DMS153 (cell line): ENCODE measurements at regions not wholly inside any gene's neighbourhood (a gene's known extent, or its start where the extent isn't known, plus 50 kb on each side); places are given as distances from the start of the nearest gene placed in this dataset.
A peak's percentile ranks its signal among the peaks of the same experiment; 100 is the strongest.

ENCODE experiments used
- DNase-seq: peaks from one replicate; lab custom pipeline; 2025; lab: John Stamatoyannopoulos, UW

DNA sequence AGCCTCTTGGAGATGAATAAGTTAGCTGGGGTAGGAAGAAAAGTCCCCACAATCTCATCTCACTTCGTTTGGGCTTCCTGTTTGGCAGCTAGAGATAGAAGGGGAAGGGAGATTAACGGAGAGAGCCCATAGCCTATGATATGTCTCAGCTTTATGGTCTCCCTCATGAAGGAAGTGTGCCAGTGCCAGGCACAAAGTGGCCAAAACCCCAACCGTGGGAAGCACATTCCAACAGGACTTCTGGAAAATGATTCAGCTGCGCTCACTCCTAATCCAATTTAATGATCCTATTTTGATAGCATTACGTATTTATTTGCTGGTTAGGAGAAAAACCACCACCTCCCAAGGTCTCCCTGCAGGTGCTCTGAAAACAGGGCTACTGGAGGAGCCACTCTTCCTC lies 303.1 kb upstream of the CLINT1 start:
- DNase-seq: no peak

DNA sequence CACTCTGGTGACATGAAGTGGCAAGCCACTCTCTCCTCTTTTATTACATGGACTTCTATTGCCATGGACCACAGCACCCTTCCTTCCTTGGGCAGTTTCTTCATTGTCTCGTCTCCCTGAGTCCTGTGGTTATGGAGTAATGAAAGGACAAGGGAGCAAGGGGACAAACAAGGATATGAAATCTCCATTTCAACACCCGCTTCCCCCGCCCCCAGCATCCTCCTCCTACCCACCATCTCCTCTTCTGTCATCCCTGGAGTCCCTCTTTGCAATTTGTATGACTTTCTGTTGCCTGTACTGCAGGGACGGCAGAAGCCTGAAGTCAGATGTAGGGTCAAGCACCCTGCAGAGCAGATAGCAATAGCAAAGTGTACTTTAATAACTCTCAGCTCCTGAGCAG lies 300.7 kb upstream of the CLINT1 start:
- DNase-seq: no peak

DNA sequence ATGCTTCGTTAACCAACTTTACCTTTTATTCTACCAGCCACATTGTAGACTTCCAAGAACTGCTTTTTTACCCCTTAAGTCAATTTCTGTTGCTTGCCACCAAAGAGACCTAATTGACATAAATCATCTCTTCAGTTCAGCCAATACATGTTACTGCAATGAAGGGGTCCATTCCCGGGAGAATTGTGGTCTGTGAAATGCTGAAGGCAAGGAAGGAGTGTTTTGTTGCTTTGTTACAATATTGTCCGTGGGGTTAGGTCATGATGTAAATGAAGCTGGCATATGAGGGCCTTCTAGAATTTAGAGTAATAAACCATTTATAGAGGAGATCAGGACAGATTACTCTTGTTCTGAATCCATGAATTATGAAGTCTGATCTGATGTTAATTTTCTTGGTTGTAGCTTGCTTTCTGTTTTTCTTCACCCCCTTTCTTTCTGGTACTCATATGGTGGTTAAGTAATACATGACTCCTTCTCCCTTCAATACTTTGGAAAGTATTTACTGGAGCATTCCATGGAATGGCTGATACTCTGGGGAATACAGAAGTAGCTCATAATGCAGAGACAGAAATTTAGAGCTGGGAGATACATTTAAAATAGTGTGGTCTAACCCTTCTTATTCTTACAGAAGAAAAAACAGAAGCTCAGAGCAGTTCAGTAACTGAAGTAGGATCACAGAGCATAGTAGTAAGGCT lies 297.0 kb upstream of the CLINT1 start:
- no peak for DNase-seq

- no peak for DNase-seq
These were observed 296.1 kb upstream of the CLINT1 start for GRCh38 chr5:158155067-158155466.

GRCh38 chr5:158154226-158155005 lies 295.5 kb upstream of the CLINT1 start:
- DNase-seq: no peak

DNA sequence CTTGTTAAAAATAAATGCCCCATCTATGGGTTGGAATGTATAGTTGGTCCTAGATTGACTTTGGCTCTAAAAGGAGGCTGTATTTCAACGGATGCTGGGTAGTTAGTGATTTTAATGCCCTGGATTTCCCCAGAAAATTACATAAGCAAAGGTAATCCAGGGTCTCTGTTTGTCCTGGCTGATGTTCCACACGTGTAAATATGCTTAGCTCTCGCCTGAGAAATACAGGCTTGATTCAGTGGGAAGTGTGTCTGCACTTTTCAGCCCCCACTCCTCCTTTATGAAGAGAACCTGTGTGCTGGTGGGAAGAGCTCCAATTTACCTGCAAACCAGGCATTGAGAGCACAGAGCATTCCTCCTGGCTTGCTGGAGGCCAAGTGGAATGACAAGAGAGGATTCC lies 294.6 kb upstream of the CLINT1 start:
- no peak for DNase-seq

GRCh38 chr5:158152136-158152535 lies 293.2 kb upstream of the CLINT1 start:
- no peak for DNase-seq

DNA sequence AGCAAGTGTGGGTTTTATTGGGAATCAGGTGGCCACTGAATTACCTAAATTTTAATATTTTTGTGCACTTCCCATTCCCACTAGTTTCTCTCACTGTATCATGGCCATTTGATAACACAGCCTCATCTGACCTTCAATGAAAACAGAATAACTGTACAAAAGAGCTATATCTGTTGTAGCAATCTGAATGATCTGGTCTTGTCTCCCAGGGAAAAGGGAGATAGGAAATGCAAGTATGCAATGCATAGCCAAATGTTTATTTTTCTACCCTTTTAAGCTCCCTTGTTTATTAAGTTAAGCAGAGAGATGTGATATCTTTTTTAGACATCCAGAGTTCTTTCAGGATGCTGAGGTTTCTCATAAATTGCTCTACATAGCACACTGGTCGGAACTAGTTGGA lies 288.3 kb upstream of the CLINT1 start:
- no peak for DNase-seq

GRCh38 chr5:158145827-158146226 lies 286.9 kb upstream of the CLINT1 start:
- no peak for DNase-seq

DNA sequence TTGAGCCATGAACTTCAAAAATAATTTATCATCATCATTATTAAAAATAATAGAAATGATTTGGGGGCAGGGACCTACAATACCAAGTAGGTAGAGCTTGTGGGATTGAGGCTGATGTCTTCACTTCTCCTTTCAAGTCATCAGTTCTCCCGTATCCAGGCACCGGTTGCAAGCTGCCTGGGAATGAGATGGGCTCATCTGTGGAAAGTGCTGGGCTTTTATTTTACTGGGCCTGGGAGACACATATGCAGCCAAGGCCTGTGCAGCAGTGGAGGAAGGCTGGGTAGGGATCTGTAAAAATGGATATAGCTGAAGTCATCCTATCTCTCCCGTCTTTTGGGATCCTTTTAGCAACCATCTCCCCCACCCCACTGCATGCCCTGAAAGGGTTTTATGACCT lies 284.1 kb upstream of the CLINT1 start:
- DNase-seq: no peak

- DNase-seq: no peak
These were observed 283.2 kb upstream of the CLINT1 start for GRCh38 chr5:158142156-158142555.

- DNase-seq: no peak
These were observed 281.3 kb upstream of the CLINT1 start for GRCh38 chr5:158140120-158140731.

DNA sequence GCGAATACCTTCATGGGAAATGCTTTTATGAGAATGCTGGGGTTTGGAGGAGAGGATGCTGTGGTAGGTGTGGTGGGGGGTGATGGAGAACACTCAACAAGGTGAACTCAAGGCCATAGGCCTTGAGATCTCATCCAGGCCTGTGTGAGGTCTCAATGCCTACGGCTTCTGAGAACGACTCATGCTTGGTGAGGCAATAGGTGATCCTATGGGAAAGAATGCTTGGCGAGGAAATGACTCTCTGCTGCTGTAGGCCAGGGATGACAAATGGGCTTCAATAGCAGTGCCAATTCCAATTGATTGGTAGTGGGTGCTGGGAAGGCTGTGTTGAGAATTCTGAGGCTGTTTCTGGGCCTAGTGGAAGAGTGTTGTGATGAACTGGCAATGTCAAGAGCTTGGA lies 280.2 kb upstream of the CLINT1 start:
- DNase-seq: no peak

DNA sequence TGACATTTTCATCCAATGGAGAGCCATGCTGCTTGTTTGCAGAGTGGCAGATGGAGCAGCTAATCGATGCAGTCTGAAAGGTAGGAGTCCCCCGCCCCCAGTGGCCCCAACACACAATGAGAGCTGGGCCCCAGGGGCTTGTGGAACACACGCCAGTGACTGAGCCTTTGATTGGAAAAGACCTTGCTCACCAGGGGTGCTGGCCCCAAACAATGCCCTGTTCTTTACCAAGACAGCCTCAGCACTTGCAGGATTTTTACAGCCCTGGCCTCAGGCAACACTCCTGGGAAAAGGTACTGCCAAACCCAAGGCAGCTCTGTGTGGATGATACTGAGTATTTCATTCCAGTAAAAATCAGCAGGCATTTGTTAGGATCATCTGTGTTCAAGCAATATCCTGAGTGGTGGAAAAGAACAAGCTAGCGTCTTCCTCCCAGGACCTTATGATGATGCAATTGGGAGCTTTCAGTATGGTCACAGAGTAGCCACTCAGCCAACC lies 276.8 kb upstream of the CLINT1 start:
- DNase-seq: peak; percentile 7

- no peak for DNase-seq
These were observed 274.4 kb upstream of the CLINT1 start for GRCh38 chr5:158133369-158133768.

DNA sequence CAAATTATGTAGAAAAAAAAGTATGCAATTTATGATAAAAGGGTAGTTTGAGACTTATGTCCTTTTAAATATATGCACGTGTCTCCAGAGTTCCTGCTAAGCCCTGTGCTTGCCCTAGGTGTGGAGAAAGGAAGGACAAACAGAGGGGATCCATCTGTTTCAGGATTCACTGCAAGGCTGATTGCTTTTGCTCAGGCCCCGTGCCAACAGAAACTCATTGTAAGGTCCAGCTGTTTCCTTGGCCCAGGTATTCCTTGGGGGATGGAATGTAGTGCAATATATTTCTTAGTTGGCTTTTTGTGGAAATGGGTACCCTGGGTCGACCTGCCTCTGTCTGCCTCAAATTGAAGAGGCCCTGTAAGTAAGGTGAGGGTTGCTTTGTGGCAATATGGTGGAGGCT lies 268.6 kb upstream of the CLINT1 start:
- DNase-seq: no peak

- no peak for DNase-seq
These were observed 267.8 kb upstream of the CLINT1 start for GRCh38 chr5:158126442-158127405.

DNA sequence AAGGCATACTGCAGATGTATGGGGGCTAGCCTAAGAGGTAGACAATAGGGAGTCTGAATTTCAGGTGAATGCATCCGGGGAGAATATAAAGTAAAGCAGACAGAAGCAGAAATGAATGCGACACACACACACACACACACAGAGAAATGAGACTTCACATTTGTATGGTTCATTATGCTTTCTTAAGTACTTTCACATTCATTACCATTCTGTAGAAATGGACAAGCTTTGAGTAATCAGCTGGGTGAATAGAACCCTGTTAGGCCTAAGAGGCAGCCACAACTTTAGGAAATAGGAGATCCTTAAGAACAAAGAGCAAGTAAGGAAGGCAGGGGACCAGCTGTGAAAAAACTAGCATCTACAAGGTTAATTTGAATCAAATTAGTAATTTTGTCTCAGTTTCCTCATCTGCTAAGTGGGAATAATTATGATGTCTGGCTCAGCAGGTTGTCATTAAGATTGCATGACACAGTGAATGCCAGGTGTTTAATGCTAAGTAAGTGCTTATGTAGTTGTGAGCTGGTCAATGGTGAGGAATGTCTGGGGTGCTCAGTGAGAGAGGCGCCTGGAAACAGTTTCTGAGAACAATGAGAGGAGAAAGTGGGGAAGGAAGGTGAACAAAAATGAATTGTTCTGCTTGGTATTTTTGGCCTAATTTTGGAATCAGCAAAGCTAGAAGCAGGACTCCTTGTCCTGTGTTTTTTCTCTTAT lies 265.8 kb upstream of the CLINT1 start:
- DNase-seq: no peak

GRCh38 chr5:158123595-158123994 lies 264.6 kb upstream of the CLINT1 start:
- DNase-seq: no peak

DNA sequence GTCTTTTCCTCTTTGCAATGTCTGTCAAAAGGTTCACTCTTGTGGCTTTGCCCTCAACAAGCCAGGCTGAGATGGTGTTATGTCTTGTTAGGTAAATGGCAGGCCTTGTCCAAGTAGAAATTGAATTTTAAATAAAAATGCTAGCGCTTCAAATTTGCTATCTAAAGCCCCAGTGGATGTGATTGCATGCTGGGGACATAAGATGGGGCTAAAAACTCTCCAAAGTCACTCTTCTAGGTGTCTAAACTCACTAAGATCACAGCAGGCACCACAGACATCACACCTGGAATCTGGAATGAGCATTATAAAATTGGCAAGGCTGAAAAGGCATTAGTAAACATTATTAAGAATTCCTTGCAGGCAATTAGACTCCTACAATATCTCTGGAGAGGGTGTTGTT lies 262.7 kb upstream of the CLINT1 start:
- DNase-seq: no peak

DNA sequence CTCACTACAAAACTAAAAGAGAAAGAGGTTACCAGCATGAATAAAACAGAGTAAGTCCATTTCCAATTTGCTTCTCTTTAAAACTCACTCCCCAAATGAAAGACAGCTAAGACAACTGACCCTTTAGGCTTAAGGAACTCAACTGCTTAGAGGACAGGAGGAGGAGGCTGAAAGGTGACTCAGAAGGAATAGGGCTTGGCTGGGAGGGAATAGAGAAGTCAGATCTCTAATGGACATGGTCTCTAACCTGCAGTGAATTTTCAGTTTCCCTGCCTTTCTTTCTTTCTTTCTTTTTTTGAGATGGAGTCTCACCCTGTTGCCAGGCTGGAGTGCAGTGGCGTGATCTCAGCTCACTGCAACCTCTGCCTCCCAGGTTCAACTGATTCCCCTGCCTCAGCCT lies 261.8 kb upstream of the CLINT1 start:
- no peak for DNase-seq
